Suprapubic skin (tissue), 4 donors: ENCODE measurements at regions not wholly inside any gene's neighbourhood (a gene's known extent, or its start where the extent isn't known, plus 50 kb on each side); places are given as distances from the start of the nearest gene placed in this dataset.

Experiments used
- DNase-seq, 2 donors: peaks; one replicate each; pipeline ENCODE4 v3.0.0-alpha.2; 2019; ENCODE audit warnings: low spot score in 2 of 2
- H3K27ac ChIP-seq: fragments of 200-600 bp; sonication (generic); one replicate; pipeline ENCODE4 v1.5.1; 2019
- H3K27me3 ChIP-seq: fragments of 200-600 bp; sonication (generic); one replicate; pipeline ENCODE4 v1.5.1; 2019
- H3K36me3 ChIP-seq: fragments of 200-600 bp; sonication (generic); one replicate; pipeline ENCODE4 v1.5.1; 2019
- H3K4me1 ChIP-seq: fragments of 200-600 bp; sonication (generic); one replicate; pipeline ENCODE4 v1.5.1; 2019
- H3K4me3 ChIP-seq: fragments of 200-600 bp; sonication (generic); one replicate; pipeline ENCODE4 v1.5.1; 2019; ENCODE audit warnings: mild to moderate bottlenecking
- H3K9me3 ChIP-seq: fragments of 200-600 bp; sonication (generic); one replicate; pipeline ENCODE4 v1.5.1; 2019
- EP300 ChIP-seq: sonication (generic); formaldehyde crosslinking; IDR thresholded peaks from one replicate; pipeline ENCODE4 v1.6.1; 2017; ENCODE audit warnings: antibody characterized with exemption
- POLR2A ChIP-seq, 2 donors: fragments of 450-650 bp; IDR thresholded peaks; one replicate each; pipeline ENCODE4 v1.6.1; 2017; ENCODE audit warnings: antibody characterized with exemption in 2 of 2, mild to moderate bottlenecking in 2 of 2, moderate library complexity in 2 of 2
- POLR2AphosphoS5 ChIP-seq, 3 donors: sonication (generic); formaldehyde crosslinking; IDR thresholded peaks; one replicate each; pipeline ENCODE4 v1.6.1; 2017; ENCODE audit warnings: antibody characterized with exemption in 3 of 3
- WGBS: methylation state at CpG from one replicate; pipeline ENCODE4 v1.1.5; 2018; 5-methylcytosine and 5-hydroxymethylcytosine counted together
- TF ChIP-seq, protein P1 (sequence below), 2 donors: fragments of 200-600 bp in 1 of 2; fragments of 450-650 bp in 1 of 2; sonication (generic) in 1 of 2; IDR thresholded peaks; one replicate each; pipeline ENCODE4 v1.5.1; 2016 to 2019; ENCODE audit warnings: antibody characterized with exemption in 2 of 2, mild to moderate bottlenecking in 1 of 2, moderate library complexity in 1 of 2

DNA sequence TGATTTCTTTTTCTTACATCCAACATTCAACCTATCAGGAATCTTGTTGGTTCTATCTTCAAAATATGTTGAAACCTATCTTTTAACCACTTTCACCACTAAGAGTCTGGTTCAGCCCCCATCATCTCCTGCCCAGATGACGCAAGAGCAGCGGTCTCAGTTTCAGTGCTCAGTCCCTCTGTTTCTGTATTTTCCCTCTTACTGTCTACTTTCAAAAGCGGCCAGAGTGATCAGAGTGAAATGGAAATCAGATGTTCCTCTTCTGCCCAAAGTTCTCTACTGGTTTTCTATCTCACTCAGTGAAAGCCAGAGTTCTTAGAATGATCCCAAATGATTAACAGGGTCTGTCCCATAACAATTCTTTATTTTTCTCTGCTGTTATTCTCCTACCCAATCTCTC lies 147.9 kb upstream of the PDE7B start:
- no peaks in the 10 kb centered on the region for H3K4me1 ChIP-seq
- H3K36me3 ChIP-seq, result no peaks in the 10 kb centered on the region
- no peaks in the 10 kb centered on the region for H3K9me3 ChIP-seq
- DNase-seq, result no peak
- 63% methylated on average over 3 of the region's 3 CpGs for WGBS
- H3K4me3 ChIP-seq, result no peak overlapping the region
- no peaks in the 10 kb centered on the region for H3K27me3 ChIP-seq
- TF ChIP-seq EP300, result no peak
- no peak for TF ChIP-seq POLR2AphosphoS5 (IDR thresholded peaks at IDR 0.05)
- TF ChIP-seq, protein P1, sequence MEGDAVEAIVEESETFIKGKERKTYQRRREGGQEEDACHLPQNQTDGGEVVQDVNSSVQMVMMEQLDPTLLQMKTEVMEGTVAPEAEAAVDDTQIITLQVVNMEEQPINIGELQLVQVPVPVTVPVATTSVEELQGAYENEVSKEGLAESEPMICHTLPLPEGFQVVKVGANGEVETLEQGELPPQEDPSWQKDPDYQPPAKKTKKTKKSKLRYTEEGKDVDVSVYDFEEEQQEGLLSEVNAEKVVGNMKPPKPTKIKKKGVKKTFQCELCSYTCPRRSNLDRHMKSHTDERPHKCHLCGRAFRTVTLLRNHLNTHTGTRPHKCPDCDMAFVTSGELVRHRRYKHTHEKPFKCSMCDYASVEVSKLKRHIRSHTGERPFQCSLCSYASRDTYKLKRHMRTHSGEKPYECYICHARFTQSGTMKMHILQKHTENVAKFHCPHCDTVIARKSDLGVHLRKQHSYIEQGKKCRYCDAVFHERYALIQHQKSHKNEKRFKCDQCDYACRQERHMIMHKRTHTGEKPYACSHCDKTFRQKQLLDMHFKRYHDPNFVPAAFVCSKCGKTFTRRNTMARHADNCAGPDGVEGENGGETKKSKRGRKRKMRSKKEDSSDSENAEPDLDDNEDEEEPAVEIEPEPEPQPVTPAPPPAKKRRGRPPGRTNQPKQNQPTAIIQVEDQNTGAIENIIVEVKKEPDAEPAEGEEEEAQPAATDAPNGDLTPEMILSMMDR (IDR thresholded peaks at IDR 0.05), result no peak
- TF ChIP-seq POLR2A (IDR thresholded peaks at IDR 0.05), result no peak
- no peak overlapping the region for H3K27ac ChIP-seq

DNA sequence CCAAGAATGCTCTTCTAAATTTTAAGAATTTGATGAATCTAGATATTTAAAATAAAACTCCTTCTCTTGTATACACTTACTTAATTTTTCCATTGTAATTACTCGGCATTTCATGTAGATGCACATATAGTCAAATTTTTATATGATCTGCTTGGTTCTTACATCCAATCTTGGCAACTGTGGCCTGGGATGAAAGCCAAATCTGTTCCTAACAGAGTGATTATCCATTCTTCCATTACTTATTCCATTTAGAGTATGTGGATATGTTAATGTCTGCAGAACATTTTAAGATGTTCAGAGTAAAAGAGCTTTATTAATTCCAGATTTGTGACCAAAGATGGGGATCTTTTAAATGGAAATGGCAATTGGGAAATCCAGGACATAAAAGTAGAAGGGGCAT lies 144.1 kb upstream of the PDE7B start:
- Histone ChIP-seq H3K36me3 (no peaks in the 10 kb centered on the region), H3K9me3 (no peaks in the 10 kb centered on the region), H3K27ac (no peak overlapping the region), H3K27me3 (no peaks in the 10 kb centered on the region), H3K4me3 (no peak overlapping the region), H3K4me1 (no peaks in the 10 kb centered on the region)
- WGBS, result 57% methylated on average over 1 of the region's 1 CpG
- no peak for DNase-seq
- TF ChIP-seq EP300 (no peak), POLR2AphosphoS5 (IDR thresholded peaks at IDR 0.05) (no peak), POLR2A (IDR thresholded peaks at IDR 0.05) (no peak)
- TF ChIP-seq, protein P1 (IDR thresholded peaks at IDR 0.05), result no peak

DNA sequence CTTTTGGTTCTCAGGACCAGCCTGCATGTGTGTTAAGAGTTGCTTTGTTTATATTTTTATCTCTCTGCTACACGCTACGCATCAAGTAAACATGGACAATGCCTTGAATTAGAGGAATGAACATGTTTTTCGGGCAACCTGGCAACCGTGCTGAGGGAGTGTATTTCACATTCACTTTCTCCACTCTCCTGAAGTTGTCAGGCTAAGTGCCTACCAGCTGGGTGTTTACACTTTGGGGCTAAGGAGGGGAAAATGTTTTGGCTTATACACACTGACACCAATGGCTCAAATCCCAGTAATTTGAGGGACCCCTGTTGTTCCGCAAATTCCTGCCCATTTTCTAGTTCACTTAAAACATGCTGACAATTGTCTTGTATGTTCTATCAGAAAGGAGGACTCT lies 141.5 kb upstream of the PDE7B start:
- DNase-seq, result no peak
- no peak overlapping the region for H3K27ac ChIP-seq
- TF ChIP-seq, protein P1 (IDR thresholded peaks at IDR 0.05), result no peak
- TF ChIP-seq EP300 (no peak), POLR2AphosphoS5 (IDR thresholded peaks at IDR 0.05) (no peak), POLR2A (IDR thresholded peaks at IDR 0.05) (no peak)
- 92% methylated on average over 5 of the region's 5 CpGs for WGBS
- no peak overlapping the region for H3K4me3 ChIP-seq
- no peaks in the 10 kb centered on the region for H3K36me3 ChIP-seq
- no peaks in the 10 kb centered on the region for H3K4me1 ChIP-seq
- no peaks in the 10 kb centered on the region for H3K9me3 ChIP-seq
- no peaks in the 10 kb centered on the region for H3K27me3 ChIP-seq

DNA sequence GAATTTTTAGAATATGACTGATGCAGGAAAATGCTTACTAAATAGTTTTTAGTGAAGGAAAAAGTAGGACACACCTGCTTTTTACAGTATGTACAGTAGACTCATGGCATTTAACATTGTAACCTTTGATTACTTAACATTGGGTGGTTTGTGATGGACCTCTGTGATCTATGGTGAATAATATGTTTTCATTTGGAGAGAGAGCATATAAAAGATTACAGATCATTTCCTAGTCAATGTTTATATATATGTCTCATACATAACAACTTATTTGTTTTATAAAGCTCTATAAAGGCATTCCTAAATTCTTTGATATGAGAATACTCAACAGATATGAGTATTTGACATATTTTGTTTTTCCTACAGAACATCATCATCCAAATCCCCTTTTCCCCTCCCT lies 129.3 kb upstream of the PDE7B start:
- no peak overlapping the region for H3K27ac ChIP-seq
- TF ChIP-seq EP300 (no peak), POLR2A (IDR thresholded peaks at IDR 0.05) (no peak), POLR2AphosphoS5 (IDR thresholded peaks at IDR 0.05) (no peak)
- TF ChIP-seq, protein P1 (IDR thresholded peaks at IDR 0.05), result no peak
- no peaks in the 10 kb centered on the region for H3K4me1 ChIP-seq
- H3K36me3 ChIP-seq, result no peaks in the 10 kb centered on the region
- H3K27me3 ChIP-seq, result no peaks in the 10 kb centered on the region
- no peaks in the 10 kb centered on the region for H3K9me3 ChIP-seq
- H3K4me3 ChIP-seq, result no peak overlapping the region
- DNase-seq, result no peak

DNA sequence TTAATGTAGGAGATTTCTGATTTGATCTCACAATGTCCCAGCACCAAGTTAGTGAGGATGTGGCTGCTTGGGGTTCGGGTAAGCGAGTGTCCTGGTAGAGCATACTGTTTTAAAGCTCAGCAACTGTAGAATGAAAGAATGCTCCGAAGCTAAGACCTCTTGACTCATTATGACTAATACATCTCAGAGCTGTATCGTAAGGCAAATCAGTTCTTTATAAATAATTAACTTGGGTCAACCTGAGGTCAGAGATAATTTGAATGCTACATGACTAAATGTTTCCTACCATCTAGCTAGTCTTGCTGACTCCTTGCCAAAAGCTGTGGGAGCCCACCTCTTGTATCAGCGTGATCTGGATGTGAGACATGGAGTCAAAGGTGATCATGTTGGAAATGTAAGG lies 128.8 kb upstream of the PDE7B start:
- Histone ChIP-seq H3K27ac (no peak overlapping the region), H3K4me3 (no peak overlapping the region), H3K4me1 (no peaks in the 10 kb centered on the region), H3K27me3 (no peaks in the 10 kb centered on the region), H3K36me3 (no peaks in the 10 kb centered on the region), H3K9me3 (no peaks in the 10 kb centered on the region)
- TF ChIP-seq POLR2AphosphoS5 (IDR thresholded peaks at IDR 0.05), result no peak
- TF ChIP-seq, protein P1 (IDR thresholded peaks at IDR 0.05), result no peak
- TF ChIP-seq EP300, result no peak
- TF ChIP-seq POLR2A (IDR thresholded peaks at IDR 0.05), result no peak
- 85% methylated on average over 5 of the region's 5 CpGs for WGBS
- no peak for DNase-seq
